ENCODE measurements at regions not wholly inside any gene's neighbourhood (a gene's known extent, or its start where the extent isn't known, plus 50 kb on each side); places are given as distances from the start of the nearest gene placed in this dataset.
"Not testable (repeated sequence)": the region's sequence is repeated elsewhere in the genome, so short reads cannot be mapped to it uniquely, and the experiment has no call there.

DNA sequence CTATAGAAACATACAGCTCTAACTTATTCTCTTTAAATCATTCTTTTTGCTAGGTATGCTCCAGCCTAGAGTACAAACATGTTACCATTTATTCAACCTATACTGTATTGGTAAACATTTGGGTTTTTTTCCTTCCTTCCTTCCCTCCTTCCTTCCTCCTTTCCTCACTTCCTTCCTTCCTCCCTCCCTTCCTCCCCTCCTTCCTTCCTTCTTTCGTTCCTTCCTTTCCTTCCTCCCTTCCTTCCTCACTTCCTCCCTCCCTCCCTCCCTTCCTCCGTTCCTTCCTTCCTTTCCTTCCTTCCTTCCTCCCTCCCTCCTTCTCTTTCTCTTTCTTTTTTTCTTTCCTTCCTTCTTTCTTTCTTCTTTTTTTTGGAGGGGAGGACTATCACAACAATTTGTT lies 286.7 kb upstream of the PRKCQ start:
- no peak for DNase-seq

DNA sequence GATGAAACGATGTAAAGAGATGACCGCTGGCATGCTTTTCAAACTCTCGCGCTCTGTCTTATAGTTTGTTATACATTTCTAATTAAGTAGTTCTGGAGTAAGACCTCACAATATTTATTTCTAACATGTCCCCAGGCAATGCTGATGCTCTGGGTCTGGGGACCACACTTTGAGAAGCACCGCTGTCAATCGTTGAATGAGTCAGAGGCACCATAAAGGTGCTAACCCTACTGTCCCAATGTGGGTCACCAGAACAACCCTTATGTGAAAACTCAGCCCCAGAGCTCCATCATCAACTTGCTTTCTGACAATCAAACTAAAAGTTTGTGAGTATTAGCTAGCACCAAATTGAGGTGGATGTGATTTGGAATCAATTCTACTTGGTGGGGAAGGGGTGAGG lies 284.1 kb upstream of the PRKCQ start:
- DNase-seq, result no peak

DNA sequence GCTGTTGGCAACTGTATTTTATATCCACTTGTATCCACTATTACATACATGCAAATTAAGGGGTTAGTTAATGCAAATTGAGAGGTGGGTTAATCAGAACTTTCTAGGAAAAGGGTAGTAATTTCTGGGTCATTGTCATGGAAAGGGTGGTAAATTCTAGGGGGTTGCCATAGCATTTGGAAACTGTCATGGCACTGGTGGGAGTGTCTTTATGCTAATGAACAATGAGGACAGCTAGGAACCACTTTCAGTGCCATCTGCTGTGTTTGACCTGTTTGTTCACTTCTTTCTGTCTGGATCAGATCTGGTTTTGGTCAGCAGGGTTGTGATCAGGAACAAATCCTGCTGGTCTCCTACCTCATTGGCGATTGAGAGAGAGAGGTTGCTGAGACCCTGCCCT lies 283.3 kb upstream of the PRKCQ start:
- DNase-seq, result no peak

DNA sequence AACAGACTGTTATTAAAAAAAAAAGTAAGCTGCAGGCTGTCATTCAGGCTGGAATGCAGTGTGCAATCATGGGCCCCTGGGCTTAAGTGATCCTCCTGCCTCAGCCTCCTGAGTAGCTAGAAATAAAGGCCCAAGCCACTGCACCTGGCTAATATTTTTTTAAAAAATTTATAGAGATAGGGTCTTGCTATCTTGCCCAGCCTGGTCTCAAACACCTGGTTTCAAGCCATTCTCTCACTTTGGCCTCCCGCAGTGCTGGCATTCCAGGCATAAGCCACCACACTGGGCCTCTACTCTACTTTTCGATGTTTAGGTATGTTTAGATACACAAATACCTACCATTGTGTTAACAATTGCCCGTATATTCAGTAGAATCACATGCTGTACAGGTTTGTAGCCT lies 270.4 kb upstream of the PRKCQ start:
- DNase-seq, result no peak

DNA sequence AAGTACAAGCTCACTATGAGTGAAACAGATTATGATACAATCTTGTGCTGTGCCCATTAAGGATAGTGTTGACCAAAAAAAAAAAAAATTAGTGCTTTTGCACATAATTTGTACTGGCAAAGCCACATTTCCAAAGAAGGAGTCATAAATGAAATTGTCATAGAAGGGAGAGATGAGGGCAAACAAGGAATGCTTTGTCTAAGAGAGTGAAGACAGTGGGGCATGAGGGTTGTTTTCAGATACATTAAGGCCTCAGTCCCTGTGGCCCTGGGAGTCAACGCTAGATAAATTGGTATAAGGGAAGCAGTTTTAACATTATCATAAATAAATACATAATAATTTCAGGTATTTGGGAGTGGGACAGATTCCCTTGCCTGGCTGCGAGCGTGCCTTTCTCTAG lies 267.5 kb upstream of the PRKCQ start:
- no peak for DNase-seq

DNA sequence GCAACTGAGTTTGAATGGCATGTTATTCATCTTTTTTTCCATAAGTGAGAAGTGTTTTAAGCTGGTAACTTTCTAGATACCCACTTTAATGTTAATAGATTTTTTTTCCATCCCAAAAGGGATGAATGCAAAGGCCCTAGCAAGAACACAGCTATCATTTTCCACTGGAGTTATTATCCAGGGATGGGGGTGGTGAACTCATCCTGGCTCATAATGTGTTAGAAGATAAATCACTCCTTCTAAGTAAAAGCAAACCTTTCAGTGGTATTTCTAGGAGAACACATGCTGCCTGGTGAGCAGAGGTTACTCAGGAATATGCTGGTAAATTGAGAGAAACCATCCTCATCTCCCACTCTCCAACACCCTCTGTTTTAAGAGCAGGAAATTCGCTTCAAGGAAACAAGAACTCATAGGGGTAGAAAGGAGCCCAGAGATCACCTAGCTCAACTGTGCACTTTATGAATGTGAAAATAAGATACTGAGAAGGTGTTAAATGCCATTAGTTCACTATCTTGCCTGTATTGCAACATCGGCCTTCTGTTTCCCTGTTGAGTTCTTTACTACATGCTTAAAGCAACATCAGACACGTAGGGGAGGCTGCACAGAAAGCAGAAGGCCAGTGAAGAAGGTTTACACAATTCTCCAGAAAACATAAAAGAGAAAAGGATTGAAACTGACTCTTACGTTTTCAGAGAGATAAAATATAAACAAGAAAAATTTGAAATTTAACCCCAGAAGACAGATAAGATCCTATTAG lies 264.0 kb upstream of the PRKCQ start:
- DNase-seq, result no peak

DNA sequence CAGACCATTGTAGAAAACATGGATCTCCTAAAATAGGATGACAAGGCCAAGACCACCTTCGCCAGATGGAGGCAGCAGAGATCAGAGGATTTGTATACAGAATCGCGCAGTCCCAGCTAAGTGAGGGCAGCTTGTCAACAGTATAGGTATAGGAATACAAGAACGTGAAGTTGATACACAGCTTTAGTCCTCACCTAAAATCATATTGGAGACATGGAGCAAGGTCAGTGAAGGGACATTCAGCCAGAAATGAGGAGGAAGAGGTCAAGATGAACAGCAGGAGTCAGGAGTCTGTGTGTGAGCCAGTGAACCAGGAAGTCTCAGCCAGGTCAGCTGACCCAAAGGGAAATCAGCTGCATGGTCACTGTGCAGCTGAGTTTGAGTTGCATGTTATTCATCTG lies 263.4 kb upstream of the PRKCQ start:
- no peak for DNase-seq

DNA sequence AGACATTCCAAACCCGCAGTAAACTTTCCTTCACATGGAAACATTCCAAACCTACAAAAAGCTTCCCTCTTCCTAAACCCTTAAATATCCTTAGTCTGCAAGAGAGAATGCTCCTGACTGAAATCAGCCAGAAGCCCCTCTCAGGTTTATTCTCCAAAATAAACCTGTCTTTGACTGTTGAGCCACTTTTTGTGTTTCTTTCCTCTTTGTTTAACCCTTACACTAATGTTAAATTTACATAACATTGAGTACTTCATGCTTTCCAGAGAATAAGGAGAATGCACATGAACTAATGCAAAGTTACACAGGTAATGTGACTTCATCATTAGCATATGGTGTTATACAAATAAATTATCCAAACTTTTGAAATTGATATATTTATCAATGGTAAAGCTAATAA lies 262.6 kb upstream of the PRKCQ start:
- no peak for DNase-seq

DNA sequence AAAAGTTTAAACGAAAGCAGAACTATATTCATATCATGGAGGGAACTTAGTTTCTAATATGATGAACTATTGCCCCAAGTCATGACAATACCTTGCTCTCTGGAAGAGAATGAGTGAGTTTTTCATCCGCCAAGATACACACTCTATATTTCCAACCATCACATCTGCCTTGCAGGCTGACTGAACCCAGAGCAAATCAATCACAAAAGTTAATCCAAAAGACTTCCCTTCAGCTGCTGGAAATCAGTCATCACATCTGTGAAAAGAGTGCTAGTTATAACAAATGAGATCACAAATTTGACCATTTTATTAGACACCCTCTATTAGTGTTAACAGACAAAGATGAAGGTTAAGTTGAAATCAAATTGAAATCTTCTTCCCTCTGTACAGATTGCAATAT lies 261.7 kb upstream of the PRKCQ start:
- DNase-seq, result no peak

DNA sequence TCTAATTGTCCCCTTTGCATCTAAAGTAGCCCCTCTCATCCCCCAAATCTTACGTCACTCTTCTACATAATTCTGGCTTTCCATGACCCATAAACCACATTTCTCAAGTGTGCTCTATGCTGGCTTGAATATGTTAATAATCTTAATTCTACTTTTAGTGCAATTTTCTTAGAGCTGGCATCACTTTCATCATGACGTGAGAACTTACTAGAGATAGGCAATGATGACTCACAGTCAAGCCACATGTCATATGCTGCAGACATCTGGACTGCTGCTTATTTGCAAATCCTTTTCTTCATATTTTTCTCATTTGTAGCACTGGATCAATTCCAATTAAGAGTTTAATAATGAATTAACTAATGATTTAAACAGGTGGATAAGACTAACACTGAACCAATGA lies 260.7 kb upstream of the PRKCQ start:
- no peak for DNase-seq

DNA sequence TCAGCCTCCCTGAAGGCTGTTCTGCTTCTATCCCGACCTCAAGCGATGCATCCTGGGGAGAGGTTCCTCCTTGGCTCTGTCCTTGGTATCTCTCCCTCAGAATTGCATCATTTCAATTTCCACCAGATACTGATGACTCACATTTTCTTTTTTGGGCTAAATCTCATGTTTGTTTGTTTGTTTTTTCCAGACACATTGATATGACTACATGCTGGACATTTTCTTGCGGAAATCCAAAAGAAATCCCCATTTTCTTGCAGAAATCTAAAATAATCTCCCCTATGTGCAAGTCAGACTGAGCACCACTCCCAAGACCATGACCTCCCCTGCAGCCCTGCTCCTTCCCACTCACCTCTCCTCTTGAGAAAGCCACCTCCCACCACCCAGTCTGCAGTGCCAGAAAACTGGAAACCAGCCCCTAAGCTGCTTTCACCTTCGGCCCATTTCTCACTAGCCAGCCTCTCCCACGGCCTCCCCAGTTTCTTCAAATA lies 260.2 kb upstream of the PRKCQ start:
- no peak for DNase-seq

DNA sequence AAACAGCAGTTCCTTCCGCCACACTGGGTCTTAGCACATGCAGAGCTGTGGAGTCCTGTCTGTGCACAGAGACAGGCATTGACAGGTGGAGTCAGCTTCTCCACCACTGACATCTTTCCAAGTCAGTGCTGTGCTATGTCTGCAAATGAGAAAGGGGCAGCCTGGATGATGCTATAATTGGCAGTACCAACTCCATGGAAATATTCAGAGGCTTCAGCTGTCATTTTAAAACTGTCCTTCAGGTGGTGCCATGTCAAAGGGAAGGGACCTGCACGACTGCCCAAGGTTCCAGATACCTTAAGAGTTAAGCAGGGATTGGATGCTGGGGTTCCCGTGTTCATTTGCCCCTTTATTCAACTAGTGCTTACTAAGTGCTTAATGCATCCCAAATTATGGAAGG lies 258.0 kb upstream of the PRKCQ start:
- no peak for DNase-seq

DNA sequence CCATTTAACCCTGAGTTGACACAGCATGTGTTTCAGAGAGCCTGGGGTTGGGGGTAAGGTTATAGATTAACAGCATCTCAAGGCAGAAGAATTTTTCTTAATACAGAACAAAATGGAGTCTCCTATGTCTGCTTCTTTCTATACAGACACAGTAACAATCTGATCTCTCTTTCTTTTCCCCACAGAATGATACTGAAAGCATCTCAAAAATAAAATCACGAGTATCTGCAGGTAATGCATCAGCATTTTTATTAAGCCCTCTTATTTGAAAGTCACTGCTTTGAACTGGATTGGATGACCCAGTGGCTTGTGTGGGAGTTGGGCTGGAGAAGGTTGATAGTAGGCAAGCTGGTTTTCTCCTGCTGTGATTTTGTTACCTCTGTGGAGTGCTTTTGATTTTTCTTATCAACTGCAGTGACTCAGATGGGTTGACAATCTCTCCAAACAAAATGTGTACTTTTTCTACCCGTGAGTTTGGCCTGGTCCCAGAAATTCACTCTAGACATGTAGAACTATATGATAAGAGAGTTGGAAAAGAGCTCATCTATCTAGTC lies 253.5 kb upstream of the PRKCQ start:
- no peak for DNase-seq

DNA sequence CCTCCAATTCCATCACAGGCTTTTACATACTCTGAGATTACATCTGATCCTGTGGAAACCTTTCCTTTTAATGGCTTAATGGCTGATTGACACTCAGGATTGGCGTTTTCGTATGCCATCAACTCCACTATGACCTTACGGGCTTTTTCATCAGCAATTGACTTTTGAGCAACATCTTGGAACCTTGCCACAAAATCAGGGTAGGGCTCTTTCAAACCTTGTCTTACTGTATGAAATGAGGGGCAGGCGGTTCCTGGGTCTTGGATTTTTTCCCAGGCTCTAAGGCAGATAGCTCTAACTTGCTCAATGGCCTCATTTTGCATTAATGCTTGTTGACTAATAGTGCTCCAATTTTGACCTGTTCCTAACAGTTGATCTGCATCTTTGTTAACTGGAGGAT lies 250.9 kb upstream of the PRKCQ start:
- DNase-seq, result not testable (repeated sequence)

DNA sequence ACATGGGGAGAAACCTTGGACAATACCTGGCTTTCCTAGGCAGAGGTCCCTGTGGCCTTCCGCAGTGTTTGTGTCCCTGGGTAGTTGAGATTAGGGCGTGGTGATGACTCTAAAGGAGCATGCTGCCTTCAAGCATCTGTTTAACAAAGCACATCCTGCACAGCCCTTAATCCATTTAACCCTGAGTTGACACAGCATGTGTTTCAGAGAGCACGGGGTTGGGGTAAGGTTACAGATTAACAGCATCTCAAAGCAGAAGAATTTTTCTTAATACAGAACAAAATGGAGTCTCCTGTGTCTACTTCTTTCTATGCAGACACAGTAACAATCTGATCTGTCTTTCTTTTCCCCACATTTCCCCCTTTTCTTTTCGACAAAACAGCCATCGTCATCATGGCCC lies 244.7 kb upstream of the PRKCQ start:
- not testable (repeated sequence) for DNase-seq

DNA sequence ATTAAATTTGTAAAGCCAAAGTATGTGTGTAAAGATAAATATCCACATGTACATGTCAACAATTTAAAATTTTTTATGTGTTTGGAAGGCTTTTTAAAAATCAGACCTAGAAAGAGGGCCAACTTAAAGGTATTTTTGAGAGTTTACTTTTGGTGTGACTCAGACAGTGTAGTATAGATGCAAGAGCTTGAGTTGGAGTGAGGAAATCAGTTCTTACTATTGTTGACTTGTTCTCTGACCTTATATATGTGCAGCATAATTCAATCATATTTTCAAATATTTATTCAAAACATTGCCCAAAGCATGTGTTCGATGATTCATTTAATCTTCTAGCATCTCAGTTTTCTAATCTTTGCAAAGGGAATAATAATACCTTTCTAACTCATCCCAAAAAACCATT lies 243.7 kb upstream of the PRKCQ start:
- no peak for DNase-seq

DNA sequence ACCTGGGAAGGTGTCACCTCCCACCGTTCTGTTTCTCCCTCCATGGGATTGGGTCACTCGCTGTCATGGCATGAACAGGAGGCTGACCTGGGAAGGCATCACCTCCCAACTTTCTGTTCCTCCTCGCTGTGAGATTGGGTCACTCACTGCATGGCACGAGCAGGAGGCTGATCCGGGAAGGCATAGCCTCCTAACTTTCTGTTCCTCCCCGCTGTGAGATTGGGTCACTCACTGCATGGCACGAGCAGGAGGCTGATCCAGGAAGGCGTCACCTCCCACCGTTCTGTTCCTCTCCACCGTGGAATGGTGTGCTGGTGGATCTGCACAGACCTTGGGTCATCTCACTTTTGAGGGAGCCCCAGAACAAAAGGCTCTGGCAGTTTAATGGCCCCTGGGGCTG lies 239.2 kb upstream of the PRKCQ start:
- no peak for DNase-seq

DNA sequence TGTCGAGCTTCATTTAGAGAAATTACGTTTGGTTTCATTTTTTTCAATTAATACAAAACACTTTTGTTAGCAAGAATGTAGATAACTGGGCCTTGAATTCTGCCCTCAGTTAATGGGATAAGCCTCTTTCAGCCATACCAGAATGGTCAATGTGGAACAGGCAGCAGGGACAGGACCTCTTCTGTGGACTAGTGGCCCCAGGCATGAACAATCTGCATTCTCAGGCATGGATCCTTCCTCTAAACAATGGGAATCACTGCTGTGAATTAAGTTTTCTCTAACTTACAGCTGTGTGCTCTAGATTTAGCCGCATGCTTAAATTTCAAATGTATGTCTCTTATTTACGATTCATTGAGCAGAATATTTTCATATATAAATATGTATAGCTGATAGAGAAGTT lies 237.7 kb upstream of the PRKCQ start:
- DNase-seq, result no peak

DNA sequence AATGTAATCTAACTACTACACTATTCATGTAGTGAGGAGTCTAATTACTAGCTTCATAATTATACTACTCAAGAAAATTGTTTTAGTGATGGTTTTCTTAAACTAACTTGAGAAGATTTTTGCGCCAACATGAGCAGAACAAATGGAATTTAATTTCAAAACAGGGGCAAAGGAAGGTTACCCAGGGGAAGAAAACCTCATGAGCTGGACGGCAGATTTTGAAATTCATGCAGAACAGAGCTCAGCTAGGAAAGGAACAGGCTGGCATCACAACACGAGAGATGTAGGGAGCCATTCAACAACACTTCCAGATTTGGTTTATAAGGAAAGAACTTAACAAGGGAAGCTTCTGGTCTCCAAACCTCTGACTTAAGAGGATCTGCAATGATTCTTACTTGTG lies 235.3 kb upstream of the PRKCQ start:
- no peak for DNase-seq

DNA sequence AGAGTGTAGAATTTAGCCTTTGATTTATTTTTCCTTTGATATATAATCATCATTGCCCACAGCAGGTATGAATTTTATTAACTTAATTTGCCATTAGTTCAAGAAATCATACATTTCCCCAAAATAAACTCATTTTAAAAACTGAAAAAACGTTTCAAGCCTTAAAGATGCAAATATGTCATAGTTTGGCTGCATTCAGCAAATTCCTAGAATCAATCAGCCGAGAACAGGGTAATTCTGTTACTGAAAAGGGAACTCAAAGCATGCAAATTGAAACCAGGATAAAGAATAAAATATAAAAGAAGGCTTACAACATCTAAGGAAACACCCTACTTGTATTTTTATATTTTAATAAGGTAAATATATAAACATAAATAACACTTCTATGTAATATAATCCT lies 233.8 kb upstream of the PRKCQ start:
- no peak for DNase-seq

DNA sequence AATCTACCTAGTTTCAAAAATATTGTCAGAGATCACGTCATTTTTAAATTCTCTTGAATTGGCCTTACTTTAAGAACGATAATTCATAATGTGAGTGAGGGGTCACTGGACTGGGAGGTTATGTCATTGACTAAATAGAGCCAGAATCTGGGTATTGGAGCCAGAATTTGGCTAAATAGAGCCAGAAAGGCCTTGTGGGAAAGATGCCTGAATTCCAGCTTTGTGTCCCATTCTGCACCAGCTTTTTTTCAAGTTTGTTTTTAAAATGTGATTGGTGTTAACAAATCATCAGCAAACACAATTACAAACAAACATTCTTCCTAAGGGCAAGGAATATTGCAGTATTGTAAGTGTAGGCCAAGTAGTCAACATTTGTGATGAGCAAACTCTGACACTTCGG lies 233.2 kb upstream of the PRKCQ start:
- no peak for DNase-seq

DNA sequence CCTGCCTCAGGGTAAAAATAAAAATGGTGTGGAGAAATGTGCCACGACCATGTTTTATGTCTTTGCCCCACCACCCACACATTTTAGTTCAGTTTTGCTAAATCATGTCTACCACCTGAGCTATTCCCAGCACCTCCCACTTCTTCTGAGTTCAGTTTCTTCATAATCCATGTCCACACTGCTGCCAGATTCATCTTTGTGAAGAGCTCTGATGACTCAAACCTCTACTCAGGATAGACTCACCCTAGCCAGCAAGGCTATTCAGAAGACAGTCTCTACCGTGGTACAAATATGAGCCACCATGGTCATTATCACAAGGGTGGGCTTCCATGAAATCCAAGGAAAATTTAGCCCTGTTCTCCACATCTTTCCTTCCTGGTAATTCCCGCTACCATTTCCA lies 231.1 kb upstream of the PRKCQ start:
- no peak for DNase-seq

DNA sequence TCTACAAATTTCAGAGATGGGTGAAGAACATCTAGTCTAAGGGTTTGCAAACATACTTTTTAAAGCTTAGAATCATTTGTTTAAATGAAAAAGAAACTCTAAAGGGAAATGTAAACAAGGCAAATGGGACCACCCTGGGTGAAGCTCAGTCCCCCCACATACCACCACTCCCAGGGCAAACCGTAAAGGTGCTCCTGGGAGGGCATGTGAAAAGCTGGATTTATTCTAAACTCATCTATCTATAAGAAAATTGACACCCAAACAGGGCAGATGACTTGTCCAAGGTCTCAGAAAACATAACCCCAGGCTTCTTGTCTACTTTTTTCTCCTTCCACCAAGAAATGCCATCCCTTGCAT lies 223.3 kb upstream of the PRKCQ start:
- DNase-seq, result no peak

DNA sequence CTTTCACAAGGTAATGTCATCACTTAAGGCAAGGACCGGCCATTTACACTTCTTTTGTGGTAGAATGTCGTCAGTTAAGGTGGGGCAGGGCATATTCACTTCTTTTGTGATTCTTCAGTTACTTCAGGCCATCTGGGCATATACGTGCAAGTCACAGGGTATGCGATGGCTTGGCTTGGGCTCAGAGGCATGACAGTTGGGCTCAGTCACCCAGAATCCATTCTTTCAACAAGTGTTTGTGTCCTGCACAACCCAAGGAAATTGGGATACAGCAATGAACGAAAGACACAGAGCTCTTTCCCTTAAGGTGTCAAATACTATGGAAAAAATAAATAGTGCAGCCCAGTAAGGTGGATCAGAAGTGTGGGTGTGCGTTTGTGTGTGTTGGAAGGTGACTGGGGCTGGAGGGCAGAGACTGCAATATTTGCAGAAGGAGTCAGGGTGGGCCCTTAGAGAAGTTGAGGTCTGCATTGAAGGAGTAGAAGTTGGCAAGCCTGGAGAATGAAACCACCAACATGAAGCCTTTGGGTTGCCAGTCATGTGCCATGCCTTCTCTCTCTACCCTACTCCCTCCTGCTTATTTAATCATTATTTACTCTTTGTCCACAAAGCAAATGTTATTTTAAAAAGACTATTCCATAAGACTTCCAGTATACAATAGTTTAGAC lies 222.8 kb upstream of the PRKCQ start:
- DNase-seq, result no peak

DNA sequence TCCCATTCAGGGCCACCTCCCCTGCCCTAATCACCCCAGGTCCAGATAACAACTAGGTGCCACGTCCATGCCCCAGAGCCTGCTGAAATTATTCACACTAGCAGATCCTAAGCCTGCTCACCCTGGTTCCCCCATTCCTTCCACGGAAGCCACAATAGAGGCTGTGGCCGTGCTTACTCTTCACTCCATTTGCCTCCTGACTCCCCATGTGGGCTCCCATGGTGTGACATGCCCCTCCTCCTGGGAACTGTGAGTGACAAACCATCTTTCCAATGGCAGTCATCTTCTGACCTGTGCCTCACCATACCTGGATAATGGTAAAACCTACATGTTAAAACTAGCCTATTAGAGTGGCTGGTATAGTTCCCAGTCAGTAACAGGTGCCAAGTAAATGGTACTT lies 216.2 kb upstream of the PRKCQ start:
- DNase-seq, result no peak

Data from kidney glomerular epithelial cell (primary cell).